Hematopoietic multipotent progenitor cell treated with erythropoietin and hydrocortisone succinate and interleukin-3 and kit ligand, for 17 days (in vitro differentiated cells): ENCODE measurements at regions not wholly inside any gene's neighbourhood (a gene's known extent, or its start where the extent isn't known, plus 50 kb on each side); places are given as distances from the start of the nearest gene placed in this dataset.
A peak's percentile ranks its signal among the peaks of the same experiment; 100 is the strongest.

Experiments
- DNase-seq: peaks from one replicate; pipeline ENCODE4 v3.0.0-alpha.2; 2015; ENCODE audit warnings: low spot score

DNA sequence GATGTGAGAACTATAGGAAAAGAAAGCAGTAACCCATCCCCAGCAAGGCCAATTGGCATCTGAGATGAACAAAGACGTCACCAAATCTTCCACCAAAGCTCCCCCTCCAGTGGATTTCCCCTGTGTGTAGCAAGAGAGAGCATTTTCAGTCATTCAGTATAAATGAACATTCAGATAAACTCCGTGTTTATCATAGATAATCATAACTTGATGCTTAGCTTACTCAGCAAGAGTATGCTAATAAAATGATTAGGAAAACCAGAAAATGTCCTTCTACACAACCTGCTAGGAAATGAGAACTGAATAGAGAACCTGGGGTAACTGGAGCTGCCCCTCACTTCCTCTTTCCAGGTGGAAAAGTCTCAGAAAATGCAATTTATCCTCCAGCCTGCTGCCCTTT lies 198.0 kb upstream of the CCDC150 start:
- DNase-seq: no peak

DNA sequence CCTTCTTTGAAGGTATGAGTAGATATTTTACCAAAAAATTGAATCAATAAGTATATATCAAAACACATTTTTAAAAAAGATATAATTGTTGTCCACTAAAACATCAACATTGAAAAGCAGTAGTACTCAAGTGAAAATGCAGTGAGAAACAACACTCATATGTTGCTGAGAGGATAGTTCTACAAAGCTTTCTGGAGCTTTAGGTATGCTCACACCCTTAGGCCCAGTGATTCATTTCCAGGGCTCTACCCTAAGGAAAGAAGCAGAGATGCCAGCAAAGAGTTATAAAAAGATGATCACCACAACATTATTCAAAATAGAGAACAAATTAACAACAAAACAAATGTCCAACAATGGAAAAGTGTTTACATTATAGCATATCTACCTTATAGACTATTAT lies 197.3 kb upstream of the CCDC150 start:
- no peak for DNase-seq

- no peak for DNase-seq
These were observed 195.1 kb upstream of the CCDC150 start for GRCh38 chr2:196444442-196444841.

DNA sequence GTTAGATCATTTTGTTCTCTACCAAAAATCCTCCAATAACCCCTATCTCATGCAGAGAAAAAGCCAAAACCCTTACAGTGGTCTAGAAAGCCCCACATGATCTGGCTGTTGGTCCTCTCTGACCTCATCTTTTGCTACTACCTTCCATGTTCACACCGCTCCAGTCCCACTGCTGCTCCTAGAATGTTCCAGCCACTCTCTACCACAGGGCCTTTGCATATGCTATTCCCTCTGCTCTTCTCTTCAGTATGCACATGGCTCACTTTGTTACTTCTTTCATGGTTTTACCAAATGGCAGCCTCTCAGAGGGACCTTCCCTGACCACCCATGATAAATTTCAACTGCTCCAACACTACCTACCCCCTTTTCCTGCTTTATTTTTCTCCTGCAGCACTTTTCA lies 193.5 kb upstream of the CCDC150 start:
- DNase-seq: no peak

DNA sequence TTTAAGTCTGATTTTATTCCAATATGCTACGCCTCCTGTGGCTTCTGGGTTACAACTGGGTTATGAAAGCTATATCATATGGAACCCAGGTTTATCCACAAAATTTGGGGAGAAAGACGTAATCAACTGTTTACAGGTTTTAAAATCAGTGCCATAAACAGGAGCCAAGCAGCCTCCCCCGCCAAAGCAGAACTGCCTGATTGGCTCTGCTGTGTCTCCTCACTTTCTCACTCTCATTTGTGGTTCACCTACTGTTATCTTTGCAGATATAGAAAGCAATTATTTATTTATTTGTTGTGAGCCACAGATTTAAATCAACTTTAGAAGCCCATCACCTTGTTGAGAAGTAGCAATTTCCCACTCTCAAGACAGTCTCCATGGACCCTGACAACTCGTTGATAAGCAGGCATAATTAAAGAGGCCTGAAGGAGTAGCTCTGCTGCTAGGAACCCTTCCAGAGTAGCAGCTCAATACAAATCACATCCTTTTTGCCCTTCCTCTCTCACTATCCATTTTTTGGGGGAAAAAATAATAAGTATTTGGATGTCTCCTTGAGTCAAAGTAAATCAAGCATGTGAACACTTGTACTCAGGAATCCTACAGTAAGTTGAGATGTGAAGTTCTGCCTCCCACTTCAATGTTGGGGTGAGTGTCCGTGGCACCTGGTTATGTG lies 191.0 kb upstream of the CCDC150 start:
- no peak for DNase-seq

- no peak for DNase-seq
These were observed 190.4 kb upstream of the CCDC150 start for GRCh38 chr2:196449083-196449482.

GRCh38 chr2:196452758-196453157 lies 186.8 kb upstream of the CCDC150 start:
- DNase-seq: no peak

DNA sequence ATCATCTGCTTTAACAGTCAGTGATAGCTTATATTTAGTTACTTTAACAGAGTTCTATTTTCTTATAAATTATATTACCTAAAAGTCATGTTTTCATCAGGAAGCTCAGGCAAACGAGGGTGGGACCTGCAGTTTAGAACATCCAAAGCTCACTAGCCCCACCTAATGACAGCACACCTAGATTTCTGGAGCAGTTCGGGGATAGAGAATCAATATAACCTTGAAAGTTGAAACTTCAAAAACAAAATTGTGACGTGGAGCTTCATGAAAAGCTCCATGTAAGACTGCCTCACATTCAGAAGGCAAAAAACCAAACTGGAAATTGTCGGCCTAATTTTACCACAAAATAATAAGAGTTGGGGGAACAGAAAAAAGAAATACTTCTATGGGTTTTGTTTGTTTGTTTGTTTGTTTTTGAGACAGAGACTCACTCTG lies 185.9 kb upstream of the CCDC150 start:
- DNase-seq: peak; percentile 17

DNA sequence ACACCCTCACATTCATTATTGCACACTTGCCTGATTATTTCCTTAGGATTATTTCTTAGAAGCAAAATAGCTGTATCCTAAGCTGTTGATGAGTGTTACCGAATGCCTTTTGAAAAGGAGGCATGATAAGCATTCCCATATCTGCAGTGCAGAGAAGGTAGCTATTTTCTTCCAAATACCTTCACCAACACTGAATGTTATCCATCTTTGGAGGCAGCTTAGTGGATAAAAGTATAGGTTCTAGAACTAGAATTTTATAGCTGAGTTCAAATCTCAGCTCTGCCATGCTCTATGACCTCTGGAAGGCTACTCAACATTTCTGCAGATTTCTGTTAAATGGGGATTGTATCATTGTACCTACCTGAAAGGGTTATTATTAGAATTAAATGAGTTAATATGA lies 185.0 kb upstream of the CCDC150 start:
- DNase-seq: no peak

GRCh38 chr2:196459539-196459938 lies 180.0 kb upstream of the CCDC150 start:
- DNase-seq: no peak

DNA sequence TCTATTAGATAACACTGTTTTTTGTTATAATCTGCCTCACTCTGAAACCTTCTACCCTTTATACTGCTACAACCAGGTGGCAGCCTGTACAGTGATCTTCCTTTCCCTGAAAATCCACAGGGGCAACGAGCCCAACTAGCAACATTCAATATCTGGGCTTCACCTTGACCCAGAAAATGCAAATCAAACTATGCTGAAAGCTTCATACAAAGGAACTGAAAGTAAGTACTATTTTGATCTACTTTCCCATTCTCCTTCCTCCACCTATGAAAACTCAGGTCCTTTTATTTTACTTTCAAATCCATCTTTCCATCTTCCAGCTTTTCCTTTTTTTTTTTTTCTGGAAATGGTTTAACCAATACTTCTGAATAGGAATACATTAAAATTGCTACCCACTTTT lies 175.8 kb upstream of the CCDC150 start:
- no peak for DNase-seq

GRCh38 chr2:196464311-196464710 lies 175.2 kb upstream of the CCDC150 start:
- DNase-seq: no peak

- no peak for DNase-seq
These were observed 172.9 kb upstream of the CCDC150 start for GRCh38 chr2:196466581-196466980.

GRCh38 chr2:196468394-196468793 lies 171.1 kb upstream of the CCDC150 start:
- no peak for DNase-seq

GRCh38 chr2:196473617-196474016 lies 165.9 kb upstream of the CCDC150 start:
- no peak for DNase-seq

- DNase-seq: no peak
These were observed 163.9 kb upstream of the CCDC150 start for GRCh38 chr2:196475611-196476010.

DNA sequence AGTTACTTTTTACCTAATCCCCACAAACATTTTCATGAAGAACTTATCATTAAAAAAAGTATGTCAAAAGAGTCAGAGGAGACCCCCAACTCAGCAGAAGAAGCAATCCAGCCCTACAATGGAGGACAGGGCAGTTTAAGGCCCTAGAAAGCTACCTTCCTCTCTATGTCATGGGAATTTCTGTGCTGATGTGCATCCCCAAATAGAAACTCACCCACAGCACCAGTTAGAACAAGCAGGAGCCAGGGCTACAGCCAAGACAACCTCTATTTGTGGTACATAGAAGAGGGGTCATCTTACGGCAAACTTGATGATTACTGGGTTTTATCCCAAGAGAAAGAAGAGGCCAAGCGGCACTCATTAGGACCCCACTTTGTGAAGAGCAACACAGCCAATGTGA lies 160.9 kb upstream of the CCDC150 start:
- DNase-seq: no peak

DNA sequence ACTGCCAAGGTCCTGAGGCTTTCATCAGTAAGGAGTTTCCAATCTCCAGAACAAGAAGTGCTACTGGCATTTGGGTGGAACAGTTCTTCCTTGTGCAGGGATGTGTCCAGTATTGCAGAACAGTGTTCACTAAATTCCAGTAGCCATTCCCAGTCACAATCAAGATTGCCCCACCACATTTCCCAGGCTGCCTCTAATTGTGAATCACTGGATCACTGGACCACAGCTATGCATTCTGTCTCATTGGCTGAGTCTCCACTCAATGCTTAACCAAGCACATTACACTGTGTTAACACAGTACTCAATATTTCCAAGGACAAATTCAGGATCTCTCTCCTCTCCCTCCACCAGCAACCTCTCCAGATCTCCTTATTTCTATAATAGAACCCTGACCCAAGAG lies 160.2 kb upstream of the CCDC150 start:
- no peak for DNase-seq

DNA sequence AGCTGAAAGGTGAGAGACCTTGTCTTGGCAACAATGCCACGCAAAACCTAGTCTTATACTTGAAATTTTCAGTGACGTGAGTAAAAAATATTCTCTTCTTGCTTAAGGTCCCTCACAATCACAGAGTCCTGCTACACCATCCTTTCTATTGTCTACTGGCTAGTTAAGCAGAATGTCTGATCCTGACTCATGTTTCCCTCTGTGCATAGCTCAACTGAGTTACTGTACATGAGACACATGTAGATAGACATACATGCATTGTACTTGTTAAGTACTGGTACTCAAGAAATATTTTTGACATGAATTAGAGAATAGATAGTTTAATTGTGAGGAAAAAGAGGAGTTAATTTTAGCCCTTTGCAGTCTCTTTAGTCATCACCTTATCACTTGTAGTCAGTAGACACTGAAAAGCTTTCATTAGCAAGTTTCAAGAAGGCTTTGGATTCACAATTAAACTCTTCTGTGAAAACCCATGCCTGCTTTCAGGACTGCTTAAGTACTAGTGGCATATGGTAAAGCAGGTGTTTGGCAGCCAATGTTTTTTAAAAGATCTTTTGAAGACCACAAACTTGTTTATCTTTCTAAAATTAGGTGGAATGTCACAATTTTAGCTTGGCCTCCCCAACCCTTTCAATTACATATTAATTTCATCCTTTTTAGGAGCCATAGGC lies 158.7 kb upstream of the CCDC150 start:
- no peak for DNase-seq

DNA sequence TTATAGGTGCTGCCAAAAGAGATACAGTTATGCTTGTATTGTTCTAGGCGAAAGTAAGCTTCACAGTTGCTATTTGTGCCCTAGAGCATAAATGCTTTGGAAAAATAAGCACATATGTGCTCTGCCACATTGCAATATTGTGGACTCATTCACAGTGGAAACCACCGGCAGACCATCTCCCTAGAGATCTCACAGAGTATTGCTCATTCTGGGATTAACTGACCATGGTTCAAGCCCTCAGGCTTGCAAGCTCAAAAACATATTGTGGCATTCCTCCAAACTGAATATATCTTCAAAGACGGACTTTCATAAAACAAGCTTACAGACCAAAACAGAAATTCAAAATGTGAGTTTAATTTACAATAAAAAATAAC lies 158.2 kb upstream of the CCDC150 start:
- no peak for DNase-seq

DNA sequence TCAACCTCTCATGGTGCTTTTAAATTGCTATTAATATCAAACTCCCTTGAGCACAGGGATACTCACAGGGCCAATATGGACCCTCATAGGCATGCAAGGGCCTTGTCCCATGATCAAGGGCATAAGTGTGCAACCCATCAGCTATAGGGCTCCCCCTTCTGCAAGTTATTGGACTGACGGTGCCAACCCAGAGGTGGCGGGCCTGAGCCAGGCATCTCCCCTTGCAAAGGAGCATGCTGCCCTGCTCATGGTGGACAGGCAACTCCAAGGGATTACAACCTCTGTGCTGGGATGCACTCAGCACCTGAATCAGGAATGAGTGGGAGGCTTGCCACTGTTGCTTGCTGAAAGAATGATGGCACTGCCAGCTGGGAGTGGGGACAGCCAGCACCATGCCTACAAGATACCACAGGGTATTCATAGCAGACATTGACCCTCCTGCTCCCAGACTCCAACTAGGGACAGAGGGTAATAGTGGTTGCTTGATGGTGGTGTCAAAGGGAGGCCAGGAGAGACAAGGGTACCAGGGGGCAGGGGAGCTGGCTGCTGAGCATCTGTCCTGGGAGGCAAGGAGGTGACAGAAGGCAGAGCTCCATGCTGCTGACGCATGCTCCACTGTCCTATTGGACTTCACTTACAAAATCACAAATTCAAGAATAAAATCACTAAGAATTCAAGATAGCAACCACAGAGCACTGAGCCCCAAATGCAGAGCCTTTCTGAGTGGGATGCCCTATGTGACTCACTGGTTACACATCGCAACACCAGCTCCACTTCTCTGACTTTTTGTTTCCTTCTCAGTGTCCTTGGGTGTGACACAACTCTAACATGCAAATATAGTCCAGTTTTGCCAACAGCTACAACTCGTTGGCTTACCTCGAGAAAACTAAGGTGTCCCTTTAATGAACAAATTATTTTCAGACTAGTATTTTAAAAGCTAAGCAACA lies 157.1 kb upstream of the CCDC150 start:
- no peak for DNase-seq

GRCh38 chr2:196486146-196486545 lies 153.4 kb upstream of the CCDC150 start:
- DNase-seq: no peak

- no peak for DNase-seq
These were observed 152.1 kb upstream of the CCDC150 start for GRCh38 chr2:196487417-196487816.
